NAMALWA (cell line): ENCODE measurements at regions not wholly inside any gene's neighbourhood (a gene's known extent, or its start where the extent isn't known, plus 50 kb on each side); places are given as distances from the start of the nearest gene placed in this dataset.

ENCODE experiments used
- DNase-seq: peaks from one replicate; pipeline ENCODE4 v3.0.0-alpha.2; 2015; ENCODE audit warnings: low spot score

DNA sequence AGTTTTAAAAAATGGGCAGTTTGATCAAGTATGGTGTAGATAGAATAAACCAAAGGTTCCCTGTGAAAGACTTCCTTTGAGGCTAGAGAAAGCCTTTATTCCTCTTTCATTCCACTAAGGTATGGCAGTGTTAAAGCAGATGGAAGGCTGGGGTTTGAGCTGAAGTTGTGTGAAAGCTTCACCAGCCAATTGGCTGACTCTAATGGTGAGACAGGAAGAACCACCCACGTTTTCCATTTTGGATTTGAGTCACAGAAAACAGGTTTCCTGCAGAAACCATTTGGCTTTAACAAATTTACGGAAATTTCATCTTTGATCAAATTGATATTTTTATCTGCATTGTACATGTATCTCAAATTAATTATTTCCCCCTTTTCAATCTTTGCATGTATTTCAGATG is 455.0 kb downstream of the PCNX1 start:
- no peak for DNase-seq

DNA sequence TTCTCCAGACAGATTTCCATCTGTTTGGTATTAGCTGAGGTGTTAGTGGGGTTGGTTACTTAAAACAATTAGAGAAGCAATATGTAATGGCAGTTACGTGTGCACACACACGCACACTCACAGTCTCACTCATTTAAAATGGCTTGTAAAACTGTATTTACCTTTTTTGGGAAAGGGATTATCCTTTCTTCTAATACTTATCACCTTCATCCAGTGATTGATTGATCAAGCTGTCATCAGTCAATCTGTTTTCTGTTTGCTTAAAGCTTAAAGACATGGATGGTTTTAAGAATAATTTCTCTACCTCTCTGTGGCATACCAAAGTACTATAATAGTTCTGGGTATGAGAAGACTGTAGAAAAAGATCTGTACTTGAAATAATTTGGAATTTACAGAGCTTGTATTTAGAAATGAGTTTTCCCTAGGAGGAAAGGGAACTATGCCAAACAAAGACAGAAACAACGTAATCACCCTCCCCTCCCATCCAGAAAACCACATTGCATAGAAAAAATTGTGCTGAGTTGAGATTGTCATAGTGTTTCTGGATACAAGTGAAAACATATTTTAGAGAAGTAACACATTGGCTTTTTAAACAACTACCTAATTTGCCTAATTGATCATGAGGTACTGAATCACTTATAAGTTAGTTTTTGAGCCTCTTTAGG is 455.8 kb downstream of the PCNX1 start:
- DNase-seq = no peak

DNA sequence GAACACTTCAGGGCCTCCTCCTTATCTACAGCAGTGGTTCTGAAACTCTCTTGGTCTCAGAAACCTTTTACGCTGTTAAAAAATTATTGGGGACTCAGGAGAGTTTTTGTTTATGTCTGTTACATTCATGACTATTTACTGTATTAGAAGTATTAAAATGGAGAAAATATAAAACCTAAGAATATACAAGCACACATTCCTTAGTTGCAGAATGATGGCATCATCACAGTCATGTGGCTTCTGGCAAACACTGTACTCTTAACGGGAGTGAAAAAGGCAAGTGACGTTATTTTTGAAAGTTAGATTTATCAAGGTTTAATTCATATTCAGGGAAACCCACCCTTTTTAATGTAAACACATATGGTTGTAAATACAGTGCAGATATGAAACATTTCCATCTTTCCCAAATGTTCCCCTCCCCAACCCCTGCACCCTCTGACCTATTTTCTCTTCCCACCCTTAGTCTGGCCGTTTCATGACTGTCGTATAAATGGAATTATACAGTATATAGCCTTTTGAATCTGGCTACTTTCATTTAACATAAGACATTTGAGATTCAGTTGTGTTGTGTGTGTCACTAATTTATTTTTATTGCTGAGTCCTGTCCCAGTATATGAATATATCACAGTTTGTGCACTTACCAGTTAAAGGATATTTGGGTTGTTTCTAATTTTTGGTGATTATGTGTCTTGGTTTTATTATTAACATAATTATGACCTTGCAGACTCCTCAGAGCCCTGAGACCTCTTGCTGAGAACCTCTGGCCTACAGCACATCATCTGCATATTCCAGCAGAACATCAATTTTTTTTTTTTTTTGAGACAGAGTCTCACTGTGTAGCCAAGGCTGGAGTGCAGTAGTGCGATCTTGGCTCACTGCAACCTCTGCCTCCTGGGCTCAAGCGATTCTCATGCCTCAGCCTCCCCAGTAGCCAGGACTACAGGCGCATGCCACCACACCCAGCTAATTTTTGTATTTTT is 457.0 kb downstream of the PCNX1 start:
- DNase-seq = no peak

DNA sequence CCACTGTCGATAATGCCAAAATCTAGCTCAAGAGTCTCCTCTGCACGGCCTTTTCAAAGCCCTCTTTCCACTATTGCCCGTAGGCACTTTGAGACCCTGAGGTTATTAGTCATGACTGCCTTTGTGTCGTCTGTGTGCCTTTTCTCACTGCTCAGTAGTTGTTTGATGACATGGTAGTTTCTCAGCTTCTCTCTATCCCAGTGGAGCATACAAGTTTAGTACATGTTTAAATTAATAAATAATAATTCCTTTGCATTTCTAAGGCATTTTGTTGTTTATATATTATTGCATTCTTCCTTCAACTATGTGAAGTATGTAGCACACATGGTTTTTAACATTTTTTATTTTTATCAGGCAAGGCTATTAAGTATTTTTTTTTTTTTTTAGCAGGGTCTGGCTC is 458.1 kb downstream of the PCNX1 start:
- no peak for DNase-seq

DNA sequence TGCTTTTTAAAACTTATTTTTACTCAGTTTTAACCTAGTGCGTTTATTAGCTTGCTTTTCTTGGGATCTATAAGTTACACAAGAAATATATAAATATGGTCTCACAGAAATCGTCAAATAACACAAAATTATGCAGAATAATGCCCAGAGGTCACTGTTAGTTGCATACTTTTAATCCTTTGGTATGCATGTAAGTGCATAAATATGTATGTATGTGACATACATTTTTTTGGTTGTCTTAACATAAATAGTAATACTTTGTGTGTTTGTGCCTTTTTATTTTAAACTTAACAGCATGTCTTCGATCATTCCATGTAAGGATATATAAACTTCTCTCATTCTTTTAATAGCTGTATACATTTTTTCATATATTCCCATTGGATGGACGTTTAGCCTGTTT is 459.6 kb downstream of the PCNX1 start:
- DNase-seq = no peak

DNA sequence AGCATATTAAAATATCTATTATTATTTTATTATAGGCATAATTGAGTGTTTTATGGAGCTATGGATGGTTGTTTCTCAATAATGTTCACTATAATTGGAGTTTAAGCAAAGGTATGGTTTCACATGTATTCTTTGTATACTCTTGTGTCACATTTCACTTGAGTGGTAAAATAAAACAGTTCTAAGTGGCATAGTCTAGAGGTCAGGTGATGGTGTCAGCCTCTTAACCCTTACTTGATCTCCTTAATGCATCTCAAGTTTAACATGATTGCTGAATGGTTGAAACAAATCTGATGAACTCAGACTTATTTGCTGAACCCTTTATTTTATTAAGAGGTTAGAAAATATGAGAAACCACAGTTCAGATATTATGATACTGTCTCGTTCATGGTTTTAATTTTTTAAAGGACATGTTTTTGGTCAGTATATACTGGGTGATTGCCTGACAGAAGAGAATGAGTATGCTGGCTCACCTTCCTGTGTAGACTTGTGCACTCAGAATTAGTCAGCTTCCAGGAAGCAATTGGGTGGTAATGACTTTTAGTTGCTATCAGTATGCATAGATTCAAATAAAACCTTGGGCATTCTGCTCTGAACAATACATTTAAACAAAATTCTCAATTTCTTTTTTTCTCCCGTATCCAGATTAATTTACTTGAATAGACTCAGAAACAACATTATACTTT is 464.6 kb downstream of the PCNX1 start:
- no peak for DNase-seq

DNA sequence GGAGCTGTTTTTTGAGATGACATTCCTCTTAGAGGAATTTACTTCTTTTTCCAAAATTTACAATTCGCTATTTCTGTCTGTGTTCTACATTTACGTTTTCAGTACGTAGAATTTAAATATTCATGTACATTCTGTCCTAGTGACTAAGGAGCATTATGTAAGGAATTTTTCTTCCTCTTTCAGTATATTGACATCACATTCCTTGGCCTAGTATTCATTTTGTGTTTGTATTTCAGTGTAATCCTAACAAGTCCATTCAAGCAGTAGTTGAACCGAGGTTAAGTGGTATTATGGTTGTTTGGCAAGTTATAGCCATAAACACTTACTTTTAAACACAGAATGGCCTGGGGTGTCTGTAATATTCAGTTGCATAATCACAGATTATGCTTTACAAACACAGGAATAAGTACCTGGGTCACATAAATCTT is 465.2 kb downstream of the PCNX1 start:
- no peak for DNase-seq

DNA sequence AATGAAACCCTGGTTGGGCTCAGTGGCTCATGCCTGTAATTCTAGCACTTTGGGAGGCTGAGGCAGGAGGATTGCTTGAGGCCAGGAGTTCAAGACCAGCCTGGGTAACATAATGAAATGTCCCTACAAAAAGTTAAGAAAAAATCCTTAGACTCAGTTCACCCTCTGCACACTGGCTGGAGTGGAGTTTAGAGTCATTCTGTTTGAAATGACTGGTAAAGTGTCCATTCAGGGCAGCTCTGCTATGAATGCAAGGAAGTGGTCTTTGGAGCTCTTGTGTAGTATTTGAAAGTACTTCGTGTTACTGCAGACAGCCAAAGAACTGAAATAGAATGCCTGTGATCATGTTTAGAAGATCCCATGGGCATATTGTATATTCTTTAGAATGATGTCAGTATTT is 466.5 kb downstream of the PCNX1 start:
- DNase-seq = no peak

DNA sequence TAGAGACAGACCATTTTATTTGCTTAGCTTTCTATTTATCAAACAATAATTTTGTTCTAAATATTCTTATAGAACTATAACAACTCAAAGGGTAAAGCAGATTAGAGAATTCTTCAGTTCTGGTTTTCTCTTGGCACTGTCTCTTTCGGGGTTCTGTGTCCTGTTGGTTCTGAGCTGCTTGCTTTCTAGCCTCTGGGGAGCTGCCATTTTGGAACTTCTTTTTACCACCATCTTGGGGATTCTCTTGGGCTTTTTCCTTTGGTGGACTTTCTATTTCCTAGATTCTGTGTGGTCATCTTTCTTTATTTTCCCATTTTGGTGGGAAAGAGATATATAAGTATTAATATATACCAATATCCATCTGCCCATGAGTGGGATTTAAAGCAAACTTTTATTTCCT is 467.7 kb downstream of the PCNX1 start:
- no peak for DNase-seq

DNA sequence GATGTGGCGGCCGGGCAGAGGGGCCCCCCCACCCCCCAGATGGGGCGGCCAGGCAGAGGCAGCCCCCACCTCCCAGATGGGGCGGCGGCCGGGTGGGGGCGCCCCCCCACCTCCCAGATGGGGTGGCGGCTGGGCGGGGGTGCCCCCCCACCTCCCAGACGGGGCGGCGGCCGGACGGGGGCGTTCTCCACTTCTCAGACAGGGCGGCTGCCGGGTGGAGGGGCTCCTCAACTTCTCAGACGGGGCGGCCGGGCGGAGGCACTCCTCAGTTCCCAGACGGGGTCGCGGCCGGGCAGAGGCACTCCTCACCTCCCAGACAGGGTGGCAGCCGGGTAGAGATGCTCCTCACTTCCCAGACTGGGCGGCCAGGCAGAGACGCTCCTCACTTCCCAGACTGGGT is 469.8 kb downstream of the PCNX1 start:
- no peak for DNase-seq

DNA sequence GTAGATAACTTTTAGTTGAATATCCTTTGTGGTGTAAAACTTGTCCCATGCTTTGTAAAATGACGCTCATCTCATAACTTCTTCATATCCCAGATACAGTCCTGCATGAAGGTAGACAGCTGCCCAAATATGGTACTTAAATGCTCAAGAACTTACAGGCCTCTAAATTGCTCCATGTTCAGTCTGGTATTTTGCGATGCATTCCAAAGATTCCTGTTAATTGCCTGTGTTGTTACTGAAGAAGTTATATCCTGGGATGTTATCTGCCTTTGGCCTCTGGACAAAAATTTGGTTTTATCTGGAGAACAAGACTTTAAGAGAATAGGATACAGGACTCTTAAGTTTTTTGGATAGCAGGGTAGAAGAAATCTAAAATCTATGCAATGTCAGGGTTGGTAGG is 473.0 kb downstream of the PCNX1 start:
- DNase-seq = no peak

DNA sequence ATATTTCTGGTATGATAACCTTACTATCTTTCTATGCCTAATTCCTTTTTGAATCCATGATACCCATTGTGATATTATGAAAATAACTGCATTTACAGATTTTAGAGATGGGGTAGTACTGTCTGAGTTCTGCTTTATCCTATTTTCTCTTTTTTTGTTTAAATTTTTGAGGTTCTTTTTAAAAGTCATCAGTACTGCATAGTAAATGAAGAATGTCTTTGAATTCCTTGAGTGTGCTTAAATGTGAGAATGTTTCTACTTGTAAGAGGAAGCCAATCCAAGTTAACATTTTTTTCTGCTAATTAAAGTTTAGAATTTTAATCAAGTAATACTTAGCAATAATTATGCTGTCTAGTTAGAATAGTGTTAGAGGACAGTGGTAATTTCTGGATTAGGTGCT is 474.6 kb downstream of the PCNX1 start:
- DNase-seq = no peak

DNA sequence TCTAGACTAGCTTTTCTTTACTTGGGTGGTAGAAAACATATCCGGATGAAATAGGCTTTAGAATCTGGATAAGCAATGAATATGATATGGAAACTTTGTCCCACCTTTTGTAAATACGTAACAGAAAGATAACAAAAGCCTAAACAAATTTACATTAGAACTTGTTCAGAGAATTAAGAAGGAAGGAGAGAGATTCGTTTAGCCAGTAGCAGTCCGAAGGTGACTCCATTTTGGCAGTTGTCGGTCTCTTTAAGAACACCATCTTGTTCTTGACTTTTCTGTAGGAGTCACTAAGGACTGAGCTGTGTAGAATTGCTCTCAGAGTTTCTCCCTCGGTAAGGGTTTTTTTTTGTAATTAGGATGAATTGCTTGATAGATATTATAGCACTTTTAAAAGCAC is 475.1 kb downstream of the PCNX1 start:
- DNase-seq = no peak

DNA sequence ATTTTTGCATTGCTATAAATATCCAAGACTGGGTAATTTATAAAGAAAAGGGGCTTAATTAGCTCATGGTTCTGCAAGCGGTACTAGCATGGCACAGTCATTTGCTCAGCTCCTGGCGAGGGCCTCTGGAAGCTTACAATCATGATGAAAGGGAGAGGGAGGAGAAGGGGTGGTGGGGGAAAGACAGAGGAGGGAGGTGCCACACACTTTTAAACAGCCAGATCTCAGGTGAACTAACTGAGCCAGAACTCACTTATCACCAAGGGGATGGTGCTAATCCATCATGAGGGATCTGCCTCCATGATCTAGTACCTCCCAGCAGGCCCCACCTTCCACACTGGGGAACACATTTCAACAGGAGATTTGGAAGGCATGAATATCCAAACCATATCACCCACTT is 476.3 kb downstream of the PCNX1 start:
- DNase-seq = no peak

DNA sequence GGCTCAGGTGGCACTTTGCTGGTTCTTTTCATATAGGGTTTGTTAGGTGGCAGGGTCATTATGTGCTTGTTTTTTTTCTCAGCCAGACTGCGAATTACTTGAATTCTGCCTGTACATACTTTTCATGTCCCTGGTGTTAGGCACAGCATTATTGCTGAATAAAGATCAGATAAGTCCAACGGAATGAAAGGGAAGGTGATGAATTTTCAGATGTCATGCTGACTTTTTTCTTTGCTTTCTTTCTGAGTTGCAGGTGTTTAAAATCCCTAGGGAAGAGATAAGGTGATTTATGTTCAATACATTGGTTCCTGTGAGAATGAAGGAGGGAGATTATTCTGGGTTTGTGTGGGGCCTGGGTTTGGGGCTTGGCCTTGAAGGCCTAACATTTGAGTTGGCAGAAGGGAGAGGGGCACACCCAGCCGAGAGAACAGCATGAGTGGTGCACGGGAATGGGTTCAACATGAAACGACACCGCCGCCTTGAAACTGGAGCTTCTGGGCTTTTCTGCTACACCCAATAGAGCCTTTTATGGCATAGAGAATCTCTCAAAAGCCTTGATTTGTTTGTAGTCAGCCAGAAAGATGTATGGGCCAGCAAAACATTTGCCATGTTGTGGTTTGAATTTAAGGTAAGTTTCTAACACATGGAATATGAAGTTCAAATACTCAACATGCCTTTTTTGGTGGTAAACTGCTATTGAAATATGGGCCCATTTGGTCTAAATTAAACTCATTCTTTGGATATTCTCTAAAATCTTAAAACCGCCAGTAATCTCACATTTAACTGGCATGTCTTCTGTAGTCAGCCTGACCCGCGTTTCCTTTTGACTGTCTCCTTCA is 477.0 kb downstream of the PCNX1 start:
- no peak for DNase-seq

DNA sequence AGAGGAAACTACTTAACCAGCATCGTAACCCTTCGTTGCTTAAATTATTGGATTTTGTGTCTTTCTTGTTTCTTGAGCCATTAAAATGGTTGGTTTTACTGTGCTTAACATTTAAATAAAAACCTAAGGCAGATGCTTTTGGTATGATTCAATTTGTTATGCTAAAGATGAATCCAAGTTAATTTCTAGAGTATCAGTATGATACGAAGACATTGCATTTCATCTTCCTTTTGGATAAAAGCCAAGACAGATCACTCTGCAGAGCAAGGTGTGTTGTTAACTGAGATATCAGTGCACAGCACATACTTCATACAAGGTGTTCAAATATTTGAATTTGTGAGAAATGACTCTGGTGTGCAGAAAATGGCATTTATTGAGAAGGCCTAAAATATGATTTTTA is 480.5 kb downstream of the PCNX1 start:
- no peak for DNase-seq

DNA sequence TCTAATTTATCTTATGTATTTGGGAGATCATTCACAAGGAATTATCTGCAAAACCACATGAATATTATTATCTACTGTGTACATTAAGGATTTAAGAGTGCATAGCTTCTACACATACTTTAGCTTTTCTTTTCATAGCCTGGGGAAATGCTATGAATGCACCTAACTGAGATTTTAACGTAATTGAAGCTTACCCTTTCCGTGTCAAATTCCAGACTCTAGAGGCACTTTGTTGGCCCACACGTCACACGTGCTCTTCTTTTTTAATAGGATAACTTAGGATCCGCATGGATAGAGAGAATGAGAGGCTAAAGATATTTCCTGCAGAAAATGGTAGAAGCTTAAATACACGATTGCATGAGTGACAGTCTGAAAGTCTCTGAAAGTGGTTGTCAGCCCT is 481.1 kb downstream of the PCNX1 start:
- DNase-seq = no peak

DNA sequence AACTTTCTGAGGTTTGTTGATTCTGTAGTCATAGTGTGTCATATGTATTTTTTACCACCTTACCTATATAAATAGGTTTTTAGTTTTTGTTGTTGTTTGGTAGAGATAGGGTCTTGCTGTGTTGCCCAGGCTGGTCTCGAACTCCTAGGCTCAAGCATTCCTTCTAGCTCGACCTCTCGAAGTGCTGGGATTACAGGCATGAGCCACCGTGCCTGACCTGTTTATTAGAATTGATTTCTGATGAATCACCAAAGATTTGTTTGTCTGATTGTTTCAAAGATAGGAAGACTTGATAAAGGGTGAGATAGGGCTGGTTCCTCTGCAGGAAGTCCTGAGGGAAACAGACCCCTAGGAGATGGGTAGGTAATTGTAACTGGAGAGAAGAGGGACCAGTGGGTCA is 481.6 kb downstream of the PCNX1 start:
- DNase-seq = no peak

DNA sequence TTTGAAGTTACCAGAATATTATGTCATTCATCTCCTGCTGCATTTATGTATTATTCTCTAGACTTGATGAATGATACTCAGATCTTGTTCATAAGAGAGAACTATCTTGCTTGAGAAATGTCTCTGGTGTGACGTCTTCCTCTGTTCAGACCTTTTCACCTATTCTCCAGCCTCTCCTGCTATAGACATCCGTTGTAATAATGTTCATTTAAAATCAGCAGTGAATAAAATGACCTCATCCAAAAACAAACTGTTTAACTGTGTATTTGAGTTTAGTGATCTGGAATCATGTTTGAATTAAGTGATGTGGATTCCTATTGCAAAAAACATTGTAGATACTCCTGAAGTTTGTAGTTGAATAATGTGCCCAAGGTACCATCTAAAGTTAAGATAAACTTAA is 487.1 kb downstream of the PCNX1 start:
- no peak for DNase-seq

DNA sequence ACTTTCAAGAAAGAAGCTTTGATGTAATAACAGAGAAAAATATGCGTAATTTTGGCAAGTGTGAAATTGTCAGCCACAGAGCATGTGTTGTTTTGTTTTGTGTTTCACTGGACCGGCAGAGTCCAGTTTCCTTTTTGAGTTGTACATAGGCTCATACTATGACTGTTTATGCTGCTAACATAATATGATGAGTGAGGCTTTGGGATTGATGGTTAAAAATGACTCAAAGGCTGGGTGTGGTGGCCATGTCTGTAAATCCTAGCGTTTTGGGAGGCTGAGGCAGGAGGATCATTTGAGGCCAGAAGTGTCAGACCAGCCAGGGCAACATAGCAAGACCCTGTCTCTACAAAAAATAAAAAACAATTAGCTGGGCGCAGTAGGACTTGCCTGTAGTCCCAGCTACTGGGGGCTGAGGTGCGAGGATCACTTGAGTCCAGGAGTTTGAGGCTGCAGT is 487.9 kb downstream of the PCNX1 start:
- DNase-seq = no peak

DNA sequence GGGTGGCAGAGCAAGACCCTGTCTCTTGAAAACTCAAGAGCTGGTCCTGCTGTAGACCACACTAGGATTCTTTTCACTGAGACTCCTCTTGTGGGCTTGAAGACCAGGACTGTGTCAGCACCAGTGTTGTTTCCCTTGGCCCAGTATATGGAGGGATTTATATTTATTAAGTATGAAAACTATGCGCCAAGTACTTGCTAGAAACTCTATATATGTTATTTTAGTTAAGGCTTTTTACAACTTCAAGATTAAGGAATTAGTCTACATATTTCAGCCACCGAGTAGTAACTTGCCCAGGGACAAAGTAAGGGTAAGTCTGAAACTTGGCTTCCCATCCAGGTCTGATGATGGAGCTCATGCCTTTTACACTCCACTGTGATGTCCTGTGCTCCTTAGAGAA is 488.4 kb downstream of the PCNX1 start:
- no peak for DNase-seq
